ENCODE measurements at regions not wholly inside any gene's neighbourhood (a gene's known extent, or its start where the extent isn't known, plus 50 kb on each side); places are given as distances from the start of the nearest gene placed in this dataset.

DNA sequence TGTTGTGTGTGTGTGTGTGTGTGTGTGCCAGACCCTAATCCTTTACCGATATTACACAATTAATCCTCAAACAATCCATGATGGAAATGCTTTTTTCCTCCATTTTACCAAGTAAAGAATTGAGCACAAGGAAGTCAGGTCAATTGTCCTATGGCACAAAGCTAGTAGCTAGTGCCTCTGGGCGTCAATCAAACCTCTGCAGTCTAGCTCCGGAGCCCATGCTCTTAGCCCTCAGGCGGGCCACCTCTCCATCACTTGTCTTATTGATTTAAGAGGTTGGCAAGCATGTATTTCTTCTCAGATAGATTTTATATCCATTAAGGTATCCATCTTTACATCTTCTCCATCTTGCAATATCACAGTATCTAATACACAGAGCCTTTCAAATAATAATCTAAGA lies 886.6 kb downstream of the TBL1XR1 start:
- H3K79me2 ChIP-seq (ENCODE audit: control insufficient read depth, insufficient read depth, low read length) = no peaks in the 10 kb centered on the region
- no peak overlapping the region for H3K9ac ChIP-seq (ENCODE audit: control insufficient read depth, extremely low read depth, insufficient read depth, low read length)
- no peaks in the 10 kb centered on the region for H3K4me1 ChIP-seq (ENCODE audit: control insufficient read depth, extremely low read depth, insufficient read depth, low read length)
- H3K4me2 ChIP-seq (ENCODE audit: control insufficient read depth, extremely low read depth, insufficient read depth, low read depth, low read length) = no peak overlapping the region
- no peaks in the 10 kb centered on the region for H3K9me1 ChIP-seq (ENCODE audit: control insufficient read depth, extremely low read depth, insufficient read depth, low read length)
- dilution Hi-C loops (cut with MboI; ENCODE audit: extremely low pct_ligation_motif_present, low sequenced_read_pairs) = no loop called here
- H3K27ac ChIP-seq (ENCODE audit: control insufficient read depth, insufficient read depth, low read length) = no peak overlapping the region
- DNase-seq (ENCODE audit: low read depth, low spot score) = no peak
- no peak overlapping the region for H3K4me3 ChIP-seq (ENCODE audit: control insufficient read depth in 2 of 3, extremely low read depth in 1 of 3, insufficient read depth in 2 of 3, low read depth in 1 of 3, low read length in 3 of 3)
- no peaks in the 10 kb centered on the region for H3K27me3 ChIP-seq (ENCODE audit: control insufficient read depth, extremely low read depth, insufficient read depth, low read length)
- FAIRE-seq = no peak
- H3K9me3 ChIP-seq (ENCODE audit: control insufficient read depth, low read depth, low read length) = no peaks in the 10 kb centered on the region
- H3K36me3 ChIP-seq (ENCODE audit: control insufficient read depth in 2 of 2, extremely low read depth in 1 of 2, insufficient read depth in 2 of 2, low read length in 2 of 2) = no peaks in the 10 kb centered on the region
- no peaks in the 10 kb centered on the region for H4K20me1 ChIP-seq (ENCODE audit: control insufficient read depth, extremely low read depth, insufficient read depth, low read length)
- no peak for TF ChIP-seq EZH2 (IDR thresholded peaks at IDR 0.05; ENCODE audit: low read length)
- TF ChIP-seq, protein P1, sequence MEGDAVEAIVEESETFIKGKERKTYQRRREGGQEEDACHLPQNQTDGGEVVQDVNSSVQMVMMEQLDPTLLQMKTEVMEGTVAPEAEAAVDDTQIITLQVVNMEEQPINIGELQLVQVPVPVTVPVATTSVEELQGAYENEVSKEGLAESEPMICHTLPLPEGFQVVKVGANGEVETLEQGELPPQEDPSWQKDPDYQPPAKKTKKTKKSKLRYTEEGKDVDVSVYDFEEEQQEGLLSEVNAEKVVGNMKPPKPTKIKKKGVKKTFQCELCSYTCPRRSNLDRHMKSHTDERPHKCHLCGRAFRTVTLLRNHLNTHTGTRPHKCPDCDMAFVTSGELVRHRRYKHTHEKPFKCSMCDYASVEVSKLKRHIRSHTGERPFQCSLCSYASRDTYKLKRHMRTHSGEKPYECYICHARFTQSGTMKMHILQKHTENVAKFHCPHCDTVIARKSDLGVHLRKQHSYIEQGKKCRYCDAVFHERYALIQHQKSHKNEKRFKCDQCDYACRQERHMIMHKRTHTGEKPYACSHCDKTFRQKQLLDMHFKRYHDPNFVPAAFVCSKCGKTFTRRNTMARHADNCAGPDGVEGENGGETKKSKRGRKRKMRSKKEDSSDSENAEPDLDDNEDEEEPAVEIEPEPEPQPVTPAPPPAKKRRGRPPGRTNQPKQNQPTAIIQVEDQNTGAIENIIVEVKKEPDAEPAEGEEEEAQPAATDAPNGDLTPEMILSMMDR (optimal IDR thresholded peaks at IDR 0.05 in 1 of 3, IDR thresholded peaks at IDR 0.05 in 1 of 3, conservative IDR thresholded peaks at IDR 0.05 in 1 of 3; ENCODE audit: extremely low read depth in 1 of 3, insufficient read depth in 2 of 3, low read length in 3 of 3) = no peak
- no peak overlapping the region for H2AFZ ChIP-seq (ENCODE audit: control insufficient read depth, low read length)

DNA sequence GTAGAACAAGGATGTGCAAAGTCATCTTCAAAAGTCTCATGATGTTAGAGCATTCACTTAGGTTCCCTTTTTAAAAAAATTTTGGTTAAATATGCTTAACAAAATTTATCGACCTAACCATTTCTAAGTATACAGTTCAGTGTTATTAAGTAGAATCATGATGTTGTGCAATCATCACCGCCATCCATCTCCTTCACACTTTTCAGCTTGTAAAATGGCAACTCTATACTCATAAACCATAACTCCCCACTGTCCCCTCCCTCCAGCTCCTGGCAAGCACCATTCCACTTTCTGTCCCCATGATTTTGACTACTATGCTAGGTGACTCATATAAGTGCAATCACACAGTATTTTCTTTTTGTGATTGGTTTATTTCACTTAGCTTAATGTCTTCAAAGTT lies 895.0 kb downstream of the TBL1XR1 start:
- no peaks in the 10 kb centered on the region for H3K27me3 ChIP-seq (ENCODE audit: control insufficient read depth, extremely low read depth, insufficient read depth, low read length)
- DNase-seq (ENCODE audit: low read depth, low spot score) (no peak), FAIRE-seq (no peak)
- no peak overlapping the region for H3K9ac ChIP-seq (ENCODE audit: control insufficient read depth, extremely low read depth, insufficient read depth, low read length)
- H3K4me1 ChIP-seq (ENCODE audit: control insufficient read depth, extremely low read depth, insufficient read depth, low read length) = no peaks in the 10 kb centered on the region
- H3K4me3 ChIP-seq (ENCODE audit: control insufficient read depth in 2 of 3, extremely low read depth in 1 of 3, insufficient read depth in 2 of 3, low read depth in 1 of 3, low read length in 3 of 3) = no peak overlapping the region
- H3K27ac ChIP-seq (ENCODE audit: control insufficient read depth, insufficient read depth, low read length) = no peak overlapping the region
- dilution Hi-C loops (cut with MboI; ENCODE audit: extremely low pct_ligation_motif_present, low sequenced_read_pairs) = no loop called here
- H3K9me1 ChIP-seq (ENCODE audit: control insufficient read depth, extremely low read depth, insufficient read depth, low read length) = no peaks in the 10 kb centered on the region
- no peaks in the 10 kb centered on the region for H4K20me1 ChIP-seq (ENCODE audit: control insufficient read depth, extremely low read depth, insufficient read depth, low read length)
- TF ChIP-seq, protein P1 (optimal IDR thresholded peaks at IDR 0.05 in 1 of 3, IDR thresholded peaks at IDR 0.05 in 1 of 3, conservative IDR thresholded peaks at IDR 0.05 in 1 of 3; ENCODE audit: extremely low read depth in 1 of 3, insufficient read depth in 2 of 3, low read length in 3 of 3) = no peak
- no peak for TF ChIP-seq EZH2 (IDR thresholded peaks at IDR 0.05; ENCODE audit: low read length)
- no peaks in the 10 kb centered on the region for H3K79me2 ChIP-seq (ENCODE audit: control insufficient read depth, insufficient read depth, low read length)
- no peak overlapping the region for H3K4me2 ChIP-seq (ENCODE audit: control insufficient read depth, extremely low read depth, insufficient read depth, low read depth, low read length)
- H2AFZ ChIP-seq (ENCODE audit: control insufficient read depth, low read length) = no peak overlapping the region
- H3K9me3 ChIP-seq (ENCODE audit: control insufficient read depth, low read depth, low read length) = no peaks in the 10 kb centered on the region
- H3K36me3 ChIP-seq (ENCODE audit: control insufficient read depth in 2 of 2, extremely low read depth in 1 of 2, insufficient read depth in 2 of 2, low read length in 2 of 2) = no peaks in the 10 kb centered on the region
